ENCODE measurements at regions not wholly inside any gene's neighbourhood (a gene's known extent, or its start where the extent isn't known, plus 50 kb on each side); places are given as distances from the start of the nearest gene placed in this dataset.

GRCh38 chr16:64445245-64445644 lies 676.6 kb downstream of the CDH11 start:
- CTCF ChIA-PET = no interaction called here
- no peak for ATAC-seq (ENCODE audit: poor library complexity)
- TF ChIP-seq CTCF (IDR thresholded peaks at IDR 0.05) = no peak
- H3K4me1 Mint-ChIP-seq (ENCODE audit: low read depth) = no peaks in the 10 kb centered on the region
- H3K4me3 Mint-ChIP-seq = no peak overlapping the region
- no peaks in the 10 kb centered on the region for H3K27me3 Mint-ChIP-seq
- no peak overlapping the region for H3K4me3 ChIP-seq (ENCODE audit: low read length)
- intact Hi-C loops (cut with DNase I, micrococcal nuclease) = no loop called here
- no peak for DNase-seq
- H3K36me3 Mint-ChIP-seq (ENCODE audit: low read depth) = no peaks in the 10 kb centered on the region
- POLR2A ChIA-PET = no interaction called here
- H3K9me3 Mint-ChIP-seq = peaks cover 7% of the 10 kb centered on the region
- no peaks in the 10 kb centered on the region for H3K4me1 ChIP-seq (ENCODE audit: insufficient read depth, low read length)
- H3K27me3 ChIP-seq (ENCODE audit: control insufficient read depth in 1 of 2, insufficient read depth in 2 of 2, low read length in 2 of 2) = no peaks in the 10 kb centered on the region
- H3K27ac ChIP-seq (ENCODE audit: low read depth in 1 of 2, low read length in 2 of 2) = no peak overlapping the region
- no peaks in the 10 kb centered on the region for H3K9me3 ChIP-seq (ENCODE audit: control insufficient read depth in 1 of 2, insufficient read depth in 1 of 2, low read length in 2 of 2)
- H3K36me3 ChIP-seq (ENCODE audit: insufficient read depth, low read length) = no peaks in the 10 kb centered on the region
- H3K27ac Mint-ChIP-seq = no peak overlapping the region

DNA sequence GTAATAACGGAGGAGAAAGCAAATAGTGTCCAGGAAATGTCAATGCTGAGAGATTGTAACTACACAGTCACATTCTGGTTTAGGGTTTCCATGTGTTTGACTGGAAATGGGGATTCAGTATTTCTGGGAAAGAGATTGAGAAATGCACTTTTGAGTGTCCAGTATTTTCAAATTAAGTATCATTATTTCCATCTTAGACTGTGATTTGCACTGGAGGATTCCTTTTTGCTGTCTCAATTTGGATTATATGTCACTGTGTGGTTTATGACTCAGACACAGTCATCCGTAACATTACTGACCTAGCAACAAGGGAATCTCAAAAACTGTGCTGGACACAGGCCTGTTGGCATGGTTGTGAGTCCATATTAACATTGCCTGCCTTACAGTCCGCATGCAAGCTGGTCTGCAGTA lies 681.4 kb downstream of the CDH11 start:
- H3K4me1 Mint-ChIP-seq (ENCODE audit: low read depth) = no peaks in the 10 kb centered on the region
- Histone ChIP-seq H3K4me1 (ENCODE audit: insufficient read depth, low read length) (no peaks in the 10 kb centered on the region), H3K4me3 (ENCODE audit: low read length) (no peak overlapping the region), H3K9me3 (ENCODE audit: control insufficient read depth in 1 of 2, insufficient read depth in 1 of 2, low read length in 2 of 2) (peaks cover 0 to 4% of the 10 kb centered on the region in 2 experiments), H3K27ac (ENCODE audit: low read depth in 1 of 2, low read length in 2 of 2) (no peak overlapping the region), H3K27me3 (ENCODE audit: control insufficient read depth in 1 of 2, insufficient read depth in 2 of 2, low read length in 2 of 2) (no peaks in the 10 kb centered on the region), H3K36me3 (ENCODE audit: insufficient read depth, low read length) (no peaks in the 10 kb centered on the region)
- no peak for TF ChIP-seq CTCF (IDR thresholded peaks at IDR 0.05)
- no peaks in the 10 kb centered on the region for H3K36me3 Mint-ChIP-seq (ENCODE audit: low read depth)
- DNase-seq = no peak
- ChIA-PET CTCF (no interaction called here), POLR2A (no interaction called here)
- no peaks in the 10 kb centered on the region for H3K27me3 Mint-ChIP-seq
- peaks cover 11% of the 10 kb centered on the region for H3K9me3 Mint-ChIP-seq
- intact Hi-C loops (cut with DNase I, micrococcal nuclease) = no loop called here
- ATAC-seq (ENCODE audit: poor library complexity) = no peak
- H3K4me3 Mint-ChIP-seq = no peak overlapping the region
- no peak overlapping the region for H3K27ac Mint-ChIP-seq

DNA sequence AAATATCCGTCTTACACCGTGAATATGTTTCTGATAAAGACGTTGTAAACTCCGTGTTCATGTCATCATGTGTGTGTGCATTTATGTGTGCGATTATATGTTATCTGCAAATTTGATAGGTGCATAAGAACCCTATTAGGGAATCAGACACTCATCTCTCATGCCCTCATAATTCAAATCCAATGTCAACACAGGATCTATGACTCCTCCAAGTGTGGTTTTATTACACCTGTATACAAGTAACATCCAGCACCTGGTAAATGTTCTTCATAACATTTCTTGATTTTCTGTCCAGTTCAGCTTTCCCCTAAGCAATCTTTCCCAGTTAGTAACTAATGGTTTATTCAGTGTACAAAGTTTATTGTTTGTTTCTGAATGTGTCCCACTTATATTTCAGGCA lies 681.9 kb downstream of the CDH11 start:
- Mint-ChIP-seq H3K36me3 (ENCODE audit: low read depth) (no peaks in the 10 kb centered on the region), H3K4me1 (ENCODE audit: low read depth) (no peaks in the 10 kb centered on the region), H3K4me3 (no peak overlapping the region), H3K27ac (no peak overlapping the region), H3K27me3 (no peaks in the 10 kb centered on the region), H3K9me3 (peaks cover 14% of the 10 kb centered on the region)
- H3K4me1 ChIP-seq (ENCODE audit: insufficient read depth, low read length) = no peaks in the 10 kb centered on the region
- no peak overlapping the region for H3K27ac ChIP-seq (ENCODE audit: low read depth in 1 of 2, low read length in 2 of 2)
- ATAC-seq (ENCODE audit: poor library complexity) = no peak
- H3K9me3 ChIP-seq (ENCODE audit: control insufficient read depth in 1 of 2, insufficient read depth in 1 of 2, low read length in 2 of 2) = peaks cover 0 to 4% of the 10 kb centered on the region in 2 experiments
- POLR2A ChIA-PET = no interaction called here
- no peak for TF ChIP-seq CTCF (IDR thresholded peaks at IDR 0.05)
- DNase-seq = no peak
- no peak overlapping the region for H3K4me3 ChIP-seq (ENCODE audit: low read length)
- intact Hi-C loops (cut with DNase I, micrococcal nuclease) = no loop called here
- H3K36me3 ChIP-seq (ENCODE audit: insufficient read depth, low read length) = no peaks in the 10 kb centered on the region
- H3K27me3 ChIP-seq (ENCODE audit: control insufficient read depth in 1 of 2, insufficient read depth in 2 of 2, low read length in 2 of 2) = no peaks in the 10 kb centered on the region
- CTCF ChIA-PET = no interaction called here

Data from CD4-positive, alpha-beta T cell (primary cell).